Fibroblast of mammary gland (primary cell): ENCODE measurements at regions not wholly inside any gene's neighbourhood (a gene's known extent, or its start where the extent isn't known, plus 50 kb on each side); places are given as distances from the start of the nearest gene placed in this dataset.
A peak's percentile ranks its signal among the peaks of the same experiment; 100 is the strongest.
"Not testable (repeated sequence)": the region's sequence is repeated elsewhere in the genome, so short reads cannot be mapped to it uniquely, and the experiment has no call there.

Source experiments
- DNase-seq: peaks from one replicate; pipeline ENCODE4 v3.0.0-alpha.2; 2010; ENCODE audit warnings: low read depth
- H3K4me3 ChIP-seq: 2 replicates; pipeline ENCODE4 v1.5.1; 2011; ENCODE audit warnings: low read depth, mild to moderate bottlenecking, low read length, moderate library complexity; ENCODE audit not compliant: control insufficient read depth
- TF ChIP-seq, protein P1 (sequence below): conservative IDR thresholded peaks from 2 replicates; pipeline ENCODE4 v1.5.1; 2011; ENCODE audit warnings: low read depth, low read length, inconsistent platforms; ENCODE audit not compliant: control insufficient read depth, insufficient read depth

DNA sequence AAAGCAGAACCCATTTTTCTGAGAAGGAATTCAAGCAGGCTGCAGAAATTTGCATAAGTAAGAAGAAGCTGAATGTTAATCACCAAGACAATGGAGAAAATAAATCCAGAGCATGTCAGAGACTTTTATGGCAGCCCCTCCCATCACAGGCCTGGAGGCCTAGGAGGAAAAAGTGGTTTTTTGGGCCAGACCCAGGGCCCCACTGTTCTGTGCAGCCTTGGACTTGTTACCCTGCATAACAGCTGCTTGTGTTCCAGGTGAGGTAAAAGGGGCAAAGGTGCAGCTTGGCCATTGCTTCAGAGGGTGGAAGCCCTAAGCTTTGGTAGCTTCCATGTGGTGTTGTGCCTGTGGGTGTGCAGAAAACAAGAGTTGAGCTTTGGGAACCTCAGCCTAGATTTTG, 1516.2 kb upstream of the PCDH10 start:
- TF ChIP-seq, protein P1, sequence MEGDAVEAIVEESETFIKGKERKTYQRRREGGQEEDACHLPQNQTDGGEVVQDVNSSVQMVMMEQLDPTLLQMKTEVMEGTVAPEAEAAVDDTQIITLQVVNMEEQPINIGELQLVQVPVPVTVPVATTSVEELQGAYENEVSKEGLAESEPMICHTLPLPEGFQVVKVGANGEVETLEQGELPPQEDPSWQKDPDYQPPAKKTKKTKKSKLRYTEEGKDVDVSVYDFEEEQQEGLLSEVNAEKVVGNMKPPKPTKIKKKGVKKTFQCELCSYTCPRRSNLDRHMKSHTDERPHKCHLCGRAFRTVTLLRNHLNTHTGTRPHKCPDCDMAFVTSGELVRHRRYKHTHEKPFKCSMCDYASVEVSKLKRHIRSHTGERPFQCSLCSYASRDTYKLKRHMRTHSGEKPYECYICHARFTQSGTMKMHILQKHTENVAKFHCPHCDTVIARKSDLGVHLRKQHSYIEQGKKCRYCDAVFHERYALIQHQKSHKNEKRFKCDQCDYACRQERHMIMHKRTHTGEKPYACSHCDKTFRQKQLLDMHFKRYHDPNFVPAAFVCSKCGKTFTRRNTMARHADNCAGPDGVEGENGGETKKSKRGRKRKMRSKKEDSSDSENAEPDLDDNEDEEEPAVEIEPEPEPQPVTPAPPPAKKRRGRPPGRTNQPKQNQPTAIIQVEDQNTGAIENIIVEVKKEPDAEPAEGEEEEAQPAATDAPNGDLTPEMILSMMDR = no peak

DNA sequence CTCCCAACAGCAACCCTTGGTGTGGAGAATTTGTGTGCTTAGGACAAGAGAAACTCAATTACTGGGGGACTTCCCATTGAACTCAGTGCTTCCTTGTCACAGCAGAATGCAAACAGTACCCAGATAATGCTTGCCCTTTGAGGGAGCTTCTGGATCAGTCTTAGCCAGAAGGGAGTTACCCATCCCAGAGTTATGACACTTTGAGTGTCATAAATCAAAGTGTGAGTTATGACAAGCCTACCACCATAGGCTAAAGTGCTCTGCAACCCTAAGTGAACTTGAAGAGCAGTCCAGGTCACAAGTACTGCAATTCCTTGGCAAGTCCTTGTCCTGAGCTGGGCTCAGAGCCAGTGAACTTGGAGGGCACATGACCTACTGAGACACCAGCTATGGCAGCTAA, 1513.9 kb upstream of the PCDH10 start:
- TF ChIP-seq, protein P1 = no peak
- DNase-seq = no peak
- no peak overlapping the region for H3K4me3 ChIP-seq

More for the DNA sequence above, 1516.2 kb upstream of the PCDH10 start:
- DNase-seq = no peak
- H3K4me3 ChIP-seq = no peak overlapping the region

DNA sequence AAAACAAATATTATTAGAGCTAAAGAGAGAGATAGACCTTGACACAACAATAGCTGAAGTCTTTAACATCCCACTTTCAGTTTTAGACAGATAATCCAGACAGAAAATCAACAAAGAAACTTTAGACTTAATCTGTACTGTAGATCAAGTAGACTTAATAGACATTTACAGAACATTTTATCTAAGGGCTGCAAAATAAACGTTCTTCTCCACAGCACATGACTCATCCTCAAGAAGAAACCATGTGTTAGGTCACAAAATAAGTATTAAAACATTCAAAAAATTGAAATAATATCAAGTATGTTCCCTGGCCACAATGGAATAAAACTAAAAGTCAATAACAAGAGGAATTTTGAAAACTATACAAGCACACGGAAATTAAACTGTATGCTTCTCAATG, 1510.3 kb upstream of the PCDH10 start:
- H3K4me3 ChIP-seq = no peak overlapping the region
- DNase-seq = no peak
- TF ChIP-seq, protein P1 = no peak

DNA sequence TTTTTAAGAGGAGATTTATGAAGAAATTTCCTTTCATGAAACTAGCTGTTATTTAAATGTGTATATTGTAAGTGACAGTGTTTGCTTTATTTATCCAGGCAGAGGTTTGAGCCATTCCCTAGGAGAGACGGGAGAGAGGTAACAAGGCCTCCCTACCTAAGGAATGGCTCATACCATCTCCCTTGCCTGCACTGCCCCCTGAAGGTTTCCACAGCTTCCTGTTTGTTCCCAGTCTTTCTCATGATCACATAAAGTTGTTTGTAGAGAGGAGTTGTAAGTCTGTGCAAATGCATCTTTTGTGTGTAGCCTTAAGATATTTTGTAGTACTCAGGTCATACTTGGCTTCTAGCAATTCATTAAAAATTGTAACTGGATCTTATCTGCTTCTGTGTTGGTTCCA, 1504.5 kb upstream of the PCDH10 start:
- TF ChIP-seq, protein P1 = peak; percentile 70
- DNase-seq = peak; percentile 51
- H3K4me3 ChIP-seq = no peak overlapping the region

DNA sequence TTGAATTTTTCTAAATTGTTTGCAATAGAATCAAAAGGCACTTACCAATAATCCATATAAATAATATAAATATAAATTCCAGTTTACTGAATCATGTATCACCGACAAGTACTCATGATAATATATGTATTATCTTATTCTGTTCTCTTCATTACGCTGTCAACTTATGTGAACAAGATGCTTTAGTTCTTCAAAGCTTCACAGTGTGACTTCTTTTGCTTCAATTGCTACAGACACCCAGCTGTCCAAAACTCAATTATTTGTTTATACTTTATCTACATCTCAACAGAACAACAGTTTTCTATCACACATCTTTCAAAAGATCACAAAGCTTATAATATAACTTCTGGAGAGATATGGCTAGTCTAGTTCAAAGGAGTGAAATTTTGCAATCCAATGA, 1499.9 kb upstream of the PCDH10 start:
- no peak overlapping the region for H3K4me3 ChIP-seq
- TF ChIP-seq, protein P1 = no peak
- DNase-seq = no peak

DNA sequence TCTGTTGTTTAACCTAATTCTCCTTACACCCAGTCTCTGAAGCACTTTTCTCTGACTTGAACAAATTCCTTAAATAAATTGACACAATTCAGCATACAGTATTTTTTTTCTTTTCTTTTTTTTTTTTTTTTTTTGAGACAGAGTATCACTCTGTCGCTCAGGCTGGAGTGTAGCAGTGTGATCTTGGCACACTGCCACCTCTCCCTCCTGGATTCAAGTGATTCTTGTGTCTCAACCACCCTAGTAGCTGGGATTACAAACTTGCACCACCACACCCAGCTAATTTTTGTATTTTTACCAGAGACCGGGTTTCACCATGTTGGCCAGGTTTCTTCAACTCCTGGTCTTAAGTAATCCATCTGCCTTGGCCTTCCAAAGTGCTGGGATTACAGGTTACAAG, 1498.1 kb upstream of the PCDH10 start:
- H3K4me3 ChIP-seq = no peak overlapping the region
- no peak for DNase-seq

DNA sequence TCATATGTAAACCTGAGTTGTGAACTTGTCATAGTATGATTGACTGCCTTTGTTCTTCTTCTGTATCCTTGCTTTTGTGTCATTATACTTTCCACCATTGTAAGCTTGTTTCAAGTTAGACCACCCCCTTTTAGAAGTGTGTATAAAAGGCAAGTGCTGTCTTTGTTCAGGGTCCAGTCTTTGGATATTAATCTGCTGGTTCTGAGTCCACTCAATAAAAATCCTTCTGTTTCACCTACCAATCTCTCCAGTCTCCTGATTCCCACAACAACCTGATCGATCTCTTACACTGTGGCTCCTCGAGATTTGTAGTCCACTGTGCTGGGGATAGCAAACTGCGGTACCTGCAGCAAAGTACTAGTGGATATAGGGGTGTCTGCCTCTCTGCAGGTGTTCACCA, 1465.8 kb upstream of the PCDH10 start:
- not testable (repeated sequence) for DNase-seq, H3K4me3 ChIP-seq

More for the DNA sequence above, 1498.1 kb upstream of the PCDH10 start:
- TF ChIP-seq, protein P1 = no peak

DNA sequence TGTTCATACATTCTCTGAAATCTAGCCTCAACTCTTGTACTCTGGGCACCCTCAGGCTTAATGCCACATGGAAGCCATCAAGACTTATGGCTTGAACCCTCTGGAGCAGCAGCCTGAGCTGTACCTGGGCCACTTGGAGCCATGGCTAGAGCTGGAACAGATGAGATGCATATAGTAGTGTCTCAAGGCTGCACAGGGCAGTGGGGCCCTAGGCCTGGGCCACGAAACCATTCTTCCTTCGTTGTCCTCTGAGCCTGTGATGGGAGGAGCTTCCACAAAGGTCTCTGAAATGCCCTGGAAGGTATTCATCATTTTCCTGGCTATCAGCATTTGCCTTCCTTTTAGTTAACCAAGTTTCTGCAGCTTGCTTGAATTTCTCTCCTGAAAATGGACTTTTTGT, 1427.2 kb upstream of the PCDH10 start:
- TF ChIP-seq, protein P1 = no peak
- no peak overlapping the region for H3K4me3 ChIP-seq
- DNase-seq = no peak

DNA sequence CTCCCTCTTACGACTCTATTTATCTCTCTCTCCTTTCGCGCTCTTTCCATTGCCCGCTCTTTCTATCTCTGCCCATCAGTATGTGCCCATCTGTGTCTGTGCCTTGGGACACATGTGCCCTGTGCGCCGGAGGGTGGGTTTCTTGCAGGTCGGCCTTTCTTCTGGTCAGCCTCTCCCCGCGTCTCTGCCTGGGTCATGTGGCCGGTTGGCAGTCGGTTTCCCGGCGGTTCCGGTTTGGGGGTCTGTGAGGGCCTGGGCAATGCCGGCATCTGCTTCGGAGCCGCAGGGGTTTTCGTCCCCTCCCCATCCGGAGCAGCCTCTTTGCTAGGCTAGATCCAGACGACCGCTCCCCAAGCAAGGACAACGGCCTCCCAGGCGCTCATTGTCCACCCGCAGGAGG, 1426.0 kb upstream of the PCDH10 start:
- H3K4me3 ChIP-seq = not testable (repeated sequence)
- DNase-seq = peak; percentile 0

DNA sequence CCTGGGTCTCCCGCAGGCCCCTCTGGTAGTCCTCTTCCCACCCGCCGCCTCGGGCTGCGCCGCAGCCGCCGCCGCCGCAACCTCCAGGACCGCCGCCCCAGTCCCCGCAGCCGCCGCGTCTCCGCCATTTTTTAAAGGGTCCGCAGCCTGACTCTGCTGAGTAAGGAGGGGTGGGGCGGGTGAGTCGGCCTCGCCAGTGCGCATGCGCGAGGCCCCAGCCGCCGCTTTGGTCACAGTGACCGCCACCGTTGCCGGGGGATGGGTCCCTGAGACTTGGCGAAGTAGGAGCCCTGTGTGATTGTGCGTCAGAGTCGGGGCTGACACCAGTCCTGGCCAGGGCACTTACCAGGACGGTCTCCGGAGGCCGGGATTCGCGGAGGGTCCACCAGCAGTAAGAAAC, 1424.2 kb upstream of the PCDH10 start:
- H3K4me3 ChIP-seq = peak overlapping the region; percentile 24
- peak; percentile 22 for DNase-seq

DNA sequence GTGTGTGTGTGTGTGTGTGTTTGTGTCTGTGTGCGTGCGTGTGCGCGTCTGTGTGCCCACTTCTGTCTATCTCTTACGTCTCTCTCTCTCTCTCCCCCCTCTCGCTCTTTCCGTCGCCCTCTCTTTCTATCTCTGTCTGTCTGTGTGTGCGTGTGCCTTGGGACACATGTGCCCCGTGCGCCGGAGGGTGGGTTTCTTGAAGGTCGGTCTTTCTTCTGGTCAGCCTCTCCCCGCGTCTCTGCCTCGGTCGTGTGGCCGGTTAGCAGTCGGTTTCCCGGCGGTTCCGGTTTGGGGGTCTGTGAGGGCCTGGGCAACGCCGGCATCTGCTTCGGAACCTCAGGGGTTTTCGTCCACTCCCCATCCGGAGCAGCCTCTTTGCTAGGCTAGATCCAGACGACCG, 1423.6 kb upstream of the PCDH10 start:
- not testable (repeated sequence) for H3K4me3 ChIP-seq, DNase-seq
